ENCODE measurements at regions not wholly inside any gene's neighbourhood (a gene's known extent, or its start where the extent isn't known, plus 50 kb on each side); places are given as distances from the start of the nearest gene placed in this dataset.

GRCh38 chr13:33433316-33433715 is 147.8 kb upstream of the STARD13 start:
- DNase-seq (ENCODE audit: low spot score) (no peak), ATAC-seq (ENCODE audit: low FRiP score) (no peak)

GRCh38 chr13:33434676-33435075 is 149.1 kb upstream of the STARD13 start:
- no peak for DNase-seq (ENCODE audit: low spot score)
- no peak for ATAC-seq (ENCODE audit: low FRiP score)
- TF ChIP-seq CTCF (IDR thresholded peaks at IDR 0.05) = no peak

More at GRCh38 chr13:33433316-33433715, 147.8 kb upstream of the STARD13 start:
- TF ChIP-seq CTCF (IDR thresholded peaks at IDR 0.05) = no peak

GRCh38 chr13:33435207-33435606 is 149.7 kb upstream of the STARD13 start:
- no peak for TF ChIP-seq CTCF (IDR thresholded peaks at IDR 0.05)
- ATAC-seq (ENCODE audit: low FRiP score) = no peak
- DNase-seq (ENCODE audit: low spot score) = no peak

- no peak for TF ChIP-seq CTCF (IDR thresholded peaks at IDR 0.05)
- no peak for ATAC-seq (ENCODE audit: low FRiP score)
- DNase-seq (ENCODE audit: low spot score) = no peak
These were observed 153.4 kb upstream of the STARD13 start for GRCh38 chr13:33438918-33439317.

GRCh38 chr13:33441015-33441414 is 155.5 kb upstream of the STARD13 start:
- TF ChIP-seq CTCF (IDR thresholded peaks at IDR 0.05) = no peak
- DNase-seq (ENCODE audit: low spot score) (no peak), ATAC-seq (ENCODE audit: low FRiP score) (no peak)

- ATAC-seq (ENCODE audit: low FRiP score) (no peak), DNase-seq (ENCODE audit: low spot score) (no peak)
- no peak for TF ChIP-seq CTCF (IDR thresholded peaks at IDR 0.05)
These were observed 159.5 kb upstream of the STARD13 start for GRCh38 chr13:33445024-33445423.

- ATAC-seq (ENCODE audit: low FRiP score) = no peak
These were observed 159.9 kb upstream of the STARD13 start for GRCh38 chr13:33445476-33445875.

More at GRCh38 chr13:33445476-33445875, 159.9 kb upstream of the STARD13 start:
- no peak for DNase-seq (ENCODE audit: low spot score)
- TF ChIP-seq CTCF (IDR thresholded peaks at IDR 0.05) = no peak

All from omental fat pad (tissue), 3 donors.